ENCODE measurements at regions not wholly inside any gene's neighbourhood (a gene's known extent, or its start where the extent isn't known, plus 50 kb on each side); places are given as distances from the start of the nearest gene placed in this dataset.

DNA sequence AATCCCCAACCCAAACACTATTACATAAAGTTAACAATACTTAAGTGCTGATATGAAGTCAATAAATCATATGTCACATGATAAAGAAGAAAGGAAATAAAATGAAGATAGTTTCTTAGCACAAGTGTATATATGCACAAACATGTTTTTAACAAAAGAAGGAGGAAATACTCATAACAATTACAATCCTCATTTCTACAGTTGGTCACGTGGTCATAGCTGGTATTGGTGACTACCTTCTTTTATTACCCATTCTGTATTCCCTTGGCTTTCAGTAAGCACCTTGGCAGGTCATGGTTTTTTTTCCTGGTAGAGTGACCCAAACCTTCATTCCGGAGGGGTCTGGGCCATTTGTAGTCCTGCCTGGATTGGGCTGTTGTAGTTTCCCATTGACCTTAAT lies 137.1 kb upstream of the KCND3 start:
- TF ChIP-seq ZNF232 (CRISPR knock-in tag; IDR thresholded peaks at IDR 0.05) (no peak), POLR2A (conservative IDR thresholded peaks at IDR 0.05) (no peak)

Data from K562 (cell line).